NCI-H2107 (cell line): ENCODE measurements at regions not wholly inside any gene's neighbourhood (a gene's known extent, or its start where the extent isn't known, plus 50 kb on each side); places are given as distances from the start of the nearest gene placed in this dataset.
"Not testable (repeated sequence)": the region's sequence is repeated elsewhere in the genome, so short reads cannot be mapped to it uniquely, and the experiment has no call there.

Source experiments
- DNase-seq: peaks from one replicate; lab custom pipeline; 2025; lab: John Stamatoyannopoulos, UW

DNA sequence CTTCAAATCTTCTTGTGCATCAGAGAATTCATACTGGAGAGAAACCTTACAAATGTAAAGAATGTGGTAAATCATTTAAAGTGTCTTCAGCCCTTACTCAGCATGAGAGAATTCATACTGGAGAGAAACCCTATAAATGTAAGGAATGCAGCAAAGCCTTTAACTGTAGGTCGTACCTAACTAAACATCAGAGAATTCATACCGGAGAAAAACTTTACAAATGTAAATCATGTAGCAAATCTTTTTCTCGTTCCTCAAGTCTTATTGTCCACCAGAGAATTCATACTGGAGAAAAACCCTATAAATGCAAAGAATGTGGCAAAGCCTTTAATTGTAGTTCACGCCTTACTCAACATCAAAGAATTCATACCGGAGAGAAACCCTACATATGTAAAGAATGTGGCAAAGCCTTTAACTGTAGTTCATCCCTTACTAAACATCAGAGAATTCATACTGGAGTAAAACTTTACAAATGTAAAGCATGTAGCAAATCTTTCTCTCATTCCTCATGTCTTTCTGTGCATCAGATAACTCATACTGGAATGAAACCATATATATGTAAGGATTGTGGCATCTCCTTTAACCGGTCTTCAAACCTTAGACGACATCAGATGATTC lies 118.5 kb upstream of the ZNF267 start:
- DNase-seq, result no peak

DNA sequence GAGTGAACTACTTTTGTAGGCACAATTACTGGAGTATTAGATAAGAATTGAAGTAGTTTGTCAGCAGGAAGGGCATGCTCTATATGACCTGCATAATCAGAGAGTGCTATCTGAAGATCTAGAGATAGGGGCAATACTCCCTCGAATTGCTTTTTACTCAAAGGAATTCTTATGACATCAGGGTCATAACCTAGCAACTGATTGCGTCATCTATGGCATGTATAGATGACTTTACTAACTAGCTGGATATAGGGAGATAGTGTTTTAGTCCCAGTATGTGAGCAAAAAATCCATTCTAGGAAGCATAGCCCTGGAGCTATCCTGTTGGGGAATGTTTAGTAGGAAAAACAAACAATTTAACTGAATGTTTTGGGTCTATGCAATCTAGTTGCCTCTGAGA lies 109.5 kb upstream of the ZNF267 start:
- DNase-seq, result no peak

DNA sequence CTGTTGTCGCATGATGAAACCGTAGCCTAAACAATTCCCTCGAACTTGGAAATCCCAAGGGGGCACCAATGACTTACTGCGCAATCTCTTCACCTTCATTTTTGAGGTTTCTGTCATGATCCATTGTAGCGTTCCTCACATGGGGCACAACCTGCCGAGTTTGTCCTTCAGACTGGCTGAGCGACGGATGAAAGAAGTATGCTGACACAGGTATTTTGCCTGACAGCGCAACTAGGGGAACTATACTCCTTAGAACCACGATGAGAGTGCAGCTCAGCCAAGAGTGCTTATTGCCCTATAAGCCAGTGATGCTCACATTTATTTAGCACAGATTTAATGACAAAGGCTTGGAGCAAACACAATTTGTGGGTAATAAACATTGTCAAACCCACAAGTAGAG lies 106.3 kb upstream of the ZNF267 start:
- DNase-seq, result no peak

DNA sequence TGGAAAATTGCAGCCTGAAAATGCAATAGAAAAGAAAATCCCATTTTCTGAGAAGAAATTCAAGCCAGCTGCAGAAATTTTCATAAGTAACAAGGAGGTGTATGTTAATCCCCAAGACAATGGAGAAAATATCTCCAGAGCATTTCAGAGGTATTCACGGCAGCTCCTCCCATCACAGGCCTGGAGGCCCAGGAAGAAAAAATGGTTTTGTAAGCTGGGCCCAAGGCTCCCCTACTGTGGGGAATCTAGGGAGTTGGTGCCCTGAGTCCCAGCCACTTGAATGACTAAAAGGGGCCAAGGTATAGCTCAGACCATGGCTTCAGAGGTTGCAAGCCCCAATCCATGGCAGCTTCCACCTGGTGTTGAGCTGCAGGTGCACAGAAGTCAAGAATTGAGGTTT lies 93.3 kb upstream of the ZNF267 start:
- no peak for DNase-seq

DNA sequence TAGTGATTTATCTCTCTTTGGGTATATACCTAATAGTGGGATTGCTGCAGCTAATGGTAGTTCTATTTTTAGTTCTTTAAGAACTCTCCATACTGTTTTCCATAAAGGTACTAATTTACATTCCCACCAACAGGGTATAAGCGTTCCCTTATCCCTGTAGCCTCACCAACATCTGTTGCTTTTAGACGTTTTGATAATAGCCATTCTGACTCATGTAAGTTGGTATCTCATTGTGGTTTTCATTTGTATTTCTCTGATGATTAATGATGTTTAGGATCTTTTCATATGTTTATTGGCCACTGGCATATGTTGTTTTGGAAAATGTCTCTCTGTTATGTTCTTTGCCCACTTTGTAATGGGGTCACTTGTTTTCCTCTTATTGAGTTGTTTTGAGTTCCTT lies 88.5 kb upstream of the ZNF267 start:
- DNase-seq, result no peak

DNA sequence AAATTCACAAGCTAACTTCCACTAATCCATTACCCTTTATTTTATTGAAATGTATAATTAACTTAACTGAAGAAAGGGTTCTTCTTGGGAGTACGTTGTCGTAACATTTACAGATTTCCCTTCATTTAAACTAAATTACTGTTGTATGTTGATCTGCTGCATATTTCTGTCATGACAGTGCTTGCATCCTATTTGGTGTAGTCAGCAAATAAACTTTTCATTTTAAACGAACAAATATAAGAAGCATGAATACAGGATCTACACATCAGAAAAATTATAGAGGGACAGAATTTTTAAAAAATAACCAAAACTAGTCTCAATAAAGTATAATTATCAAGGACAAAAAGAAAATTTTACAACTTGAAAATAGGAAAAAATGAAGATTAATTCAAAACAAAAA lies 66.5 kb upstream of the ZNF267 start:
- DNase-seq, result no peak

DNA sequence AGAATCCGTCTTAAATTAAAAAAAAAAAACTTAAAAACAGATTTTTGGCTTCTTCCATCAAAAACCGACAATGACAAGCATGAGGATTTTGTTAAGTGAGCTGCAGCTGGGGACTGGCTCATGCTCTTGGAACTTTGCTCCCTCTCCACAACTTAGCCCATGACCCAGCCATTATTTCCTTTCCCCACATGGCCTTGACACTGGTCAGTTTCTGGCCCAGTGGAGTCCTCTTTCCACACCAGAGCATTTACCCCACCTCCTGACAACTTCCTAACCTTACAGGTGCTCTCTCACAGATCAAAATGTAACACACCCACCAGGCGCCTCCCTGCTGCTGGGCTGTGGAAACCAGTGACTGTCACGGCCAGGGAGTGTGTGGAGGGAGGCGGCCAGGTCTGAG lies 62.7 kb upstream of the ZNF267 start:
- DNase-seq, result no peak

DNA sequence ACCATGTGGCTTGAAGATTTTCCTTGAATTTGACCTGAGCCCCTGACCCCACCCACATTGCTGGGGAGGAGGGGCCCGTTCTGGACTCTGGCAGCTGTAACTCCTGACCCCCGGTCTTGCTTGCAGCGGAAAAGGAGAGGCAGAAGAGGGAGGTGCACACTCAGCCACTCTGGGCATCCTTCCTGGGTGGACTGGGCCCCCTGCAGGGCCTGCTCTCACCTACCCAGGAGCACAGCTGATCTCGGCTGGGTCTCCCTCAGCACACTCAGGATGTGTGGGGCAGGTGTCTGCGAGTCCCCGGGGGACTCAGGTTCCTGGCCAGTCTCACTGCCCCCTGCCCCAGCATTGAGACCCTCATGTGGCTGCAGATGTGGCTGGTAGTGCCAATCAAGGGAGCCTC lies 57.5 kb upstream of the ZNF267 start:
- not testable (repeated sequence) for DNase-seq

DNA sequence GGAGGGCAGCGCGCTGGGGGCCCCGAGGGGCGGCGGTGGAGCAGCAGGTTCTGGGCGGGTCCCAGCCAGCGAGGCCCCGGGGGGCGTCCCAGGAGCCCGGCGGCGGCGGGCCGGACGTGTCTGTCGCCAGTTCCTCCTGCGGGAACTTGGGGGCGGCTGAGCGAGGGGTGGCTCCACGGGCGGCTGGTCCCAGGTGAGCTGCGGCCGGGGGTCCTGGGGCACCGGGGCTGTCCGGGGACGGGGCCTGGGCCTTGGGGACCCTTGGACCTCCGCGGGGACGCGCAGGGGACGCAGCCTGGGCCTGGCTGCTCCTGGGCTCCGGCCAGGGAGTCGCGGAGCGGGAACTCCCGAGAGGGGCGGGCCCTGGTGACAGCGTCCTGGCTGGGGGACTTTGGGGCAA lies 54.2 kb upstream of the ZNF267 start:
- no peak for DNase-seq

DNA sequence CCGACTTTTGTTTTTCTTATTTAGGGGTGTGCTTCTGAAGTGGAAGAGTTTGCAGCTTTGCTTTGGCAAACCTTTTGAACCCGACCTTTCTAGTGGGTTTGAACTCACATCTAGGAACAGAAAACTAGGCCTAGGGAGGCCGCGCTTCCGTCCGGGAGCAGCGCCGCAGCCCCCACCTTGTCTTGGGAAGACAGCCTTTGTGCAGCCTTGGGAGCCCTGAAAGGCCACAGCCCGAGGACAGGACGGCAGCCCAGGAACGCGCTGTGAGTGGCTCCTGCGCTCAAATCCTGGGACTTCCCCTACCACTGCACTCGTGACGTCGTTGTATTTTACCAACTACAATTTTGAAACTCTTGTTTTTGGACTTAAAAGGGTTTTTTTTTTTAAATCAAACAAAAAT lies 53.7 kb upstream of the ZNF267 start:
- no peak for DNase-seq
